GM21528 (cell line): ENCODE measurements at regions not wholly inside any gene's neighbourhood (a gene's known extent, or its start where the extent isn't known, plus 50 kb on each side); places are given as distances from the start of the nearest gene placed in this dataset.

ENCODE experiments used
- ATAC-seq: cut with Tn5 transposase; IDR thresholded peaks from one replicate; pipeline ENCODE4 v1.9.1; 2021; ENCODE audit warnings: mild to moderate bottlenecking, moderate library complexity; ENCODE audit not compliant: unreplicated experiment, low FRiP score

- ATAC-seq: no peak
These were observed 133.1 kb upstream of the PCSK2 start for GRCh38 chr20:17093782-17094181.

GRCh38 chr20:17097603-17098002 lies 129.2 kb upstream of the PCSK2 start:
- no peak for ATAC-seq

- ATAC-seq: no peak
These were observed 126.3 kb upstream of the PCSK2 start for GRCh38 chr20:17100506-17100905.

- no peak for ATAC-seq
These were observed 119.7 kb upstream of the PCSK2 start for GRCh38 chr20:17107127-17107526.

GRCh38 chr20:17108896-17109295 lies 117.9 kb upstream of the PCSK2 start:
- ATAC-seq: no peak

GRCh38 chr20:17109307-17109706 lies 117.5 kb upstream of the PCSK2 start:
- no peak for ATAC-seq

GRCh38 chr20:17128206-17128605 lies 98.6 kb upstream of the PCSK2 start:
- no peak for ATAC-seq

GRCh38 chr20:17129089-17129488 lies 97.8 kb upstream of the PCSK2 start:
- ATAC-seq: no peak

GRCh38 chr20:17137692-17138091 lies 89.1 kb upstream of the PCSK2 start:
- no peak for ATAC-seq

- no peak for ATAC-seq
These were observed 88.6 kb upstream of the PCSK2 start for GRCh38 chr20:17138237-17138636.

- no peak for ATAC-seq
These were observed 85.9 kb upstream of the PCSK2 start for GRCh38 chr20:17140894-17141293.

GRCh38 chr20:17141568-17141967 lies 85.3 kb upstream of the PCSK2 start:
- no peak for ATAC-seq

- ATAC-seq: no peak
These were observed 84.2 kb upstream of the PCSK2 start for GRCh38 chr20:17142666-17143065.

- no peak for ATAC-seq
These were observed 76.0 kb upstream of the PCSK2 start for GRCh38 chr20:17150858-17151257.

GRCh38 chr20:17155401-17155800 lies 71.4 kb upstream of the PCSK2 start:
- ATAC-seq: no peak

- ATAC-seq: no peak
These were observed 68.1 kb upstream of the PCSK2 start for GRCh38 chr20:17158701-17159100.

GRCh38 chr20:17161673-17162481 lies 65.0 kb upstream of the PCSK2 start:
- no peak for ATAC-seq

- ATAC-seq: no peak
These were observed 58.7 kb upstream of the PCSK2 start for GRCh38 chr20:17168026-17168612.

- ATAC-seq: no peak
These were observed 57.2 kb upstream of the PCSK2 start for GRCh38 chr20:17169585-17170136.

GRCh38 chr20:17171746-17172280 lies 55.0 kb upstream of the PCSK2 start:
- ATAC-seq: no peak

- no peak for ATAC-seq
These were observed 53.9 kb upstream of the PCSK2 start for GRCh38 chr20:17172836-17173516.
